Esophagus muscularis mucosa (tissue), 4 donors: ENCODE measurements at regions not wholly inside any gene's neighbourhood (a gene's known extent, or its start where the extent isn't known, plus 50 kb on each side); places are given as distances from the start of the nearest gene placed in this dataset.

Experiments
- DNase-seq: peaks from one replicate; pipeline ENCODE4 v3.0.0-alpha.2; 2017; ENCODE audit errors: extremely low spot score
- H3K27ac ChIP-seq, 4 donors: fragments of 200-600 bp; sonication (generic); replicated peaks in 1 of 4; 1 replicate in 3 of 4; 2 replicates in 1 of 4; pipeline ENCODE4 v1.5.1; 2016 to 2019; ENCODE audit warnings: mild to moderate bottlenecking in 1 of 4
- H3K27me3 ChIP-seq, 4 donors: fragments of 200-600 bp; sonication (generic); one replicate each; pipeline versions ENCODE4 v1.5.1 to v1.6.0; 2016 to 2019
- H3K36me3 ChIP-seq, 4 donors: fragments of 200-600 bp; sonication (generic); one replicate each; pipeline ENCODE4 v1.5.1; 2016 to 2019
- H3K4me1 ChIP-seq, 4 donors: fragments of 200-600 bp; sonication (generic); one replicate each; pipeline ENCODE4 v1.5.1; 2016 to 2019
- H3K4me3 ChIP-seq, 4 donors: fragments of 200-600 bp; sonication (generic); 1 replicate in 2 of 4; 2 replicates in 2 of 4; pipeline ENCODE4 v1.5.1; 2016 to 2019; ENCODE audit warnings: mild to moderate bottlenecking in 4 of 4, moderate library complexity in 1 of 4
- H3K9me3 ChIP-seq, 4 donors: fragments of 200-600 bp; sonication (generic); 1 replicate in 3 of 4; 2 replicates in 1 of 4; pipeline ENCODE4 v1.5.1; 2016 to 2019
- CTCF ChIP-seq, 3 experiments: fragments of 200-600 bp in 2 of 3; fragments of 450-650 bp in 1 of 3; sonication (generic) in 2 of 3; IDR thresholded peaks; one replicate each; pipeline ENCODE4 v1.5.1; 2017 to 2019; ENCODE audit warnings: antibody characterized with exemption in 3 of 3, mild to moderate bottlenecking in 2 of 3, moderate library complexity in 1 of 3
- EP300 ChIP-seq: sonication (generic); formaldehyde crosslinking; IDR thresholded peaks from one replicate; pipeline ENCODE4 v1.6.1; 2017; ENCODE audit warnings: antibody characterized with exemption
- POLR2A ChIP-seq: fragments of 450-650 bp; IDR thresholded peaks from one replicate; pipeline ENCODE4 v1.6.1; 2017; ENCODE audit warnings: antibody characterized with exemption, moderate library complexity, mild to moderate bottlenecking, low read depth
- POLR2AphosphoS5 ChIP-seq, 2 donors: sonication (generic); formaldehyde crosslinking; IDR thresholded peaks; one replicate each; pipeline ENCODE4 v1.6.1; 2017; ENCODE audit warnings: antibody characterized with exemption in 2 of 2
- WGBS: methylation state at CpG from one replicate; pipeline ENCODE4 v1.1.5; 2018; 5-methylcytosine and 5-hydroxymethylcytosine counted together
- intact Hi-C: fragments of 100-400 bp; cut with DNase I; formaldehyde crosslinking; loops from one replicate; pipeline ENCODE4 v1.15.1; 2023

- TF ChIP-seq POLR2AphosphoS5 (IDR thresholded peaks at IDR 0.05) (no peak), POLR2A (no peak), EP300 (no peak), CTCF (IDR thresholded peaks at IDR 0.05) (no peak)
These were observed 422.3 kb downstream of the ZEB2 start for GRCh38 chr2:144097440-144098225.

GRCh38 chr2:144096531-144096930, 423.4 kb downstream of the ZEB2 start:
- no peaks in the 10 kb centered on the region for H3K36me3 ChIP-seq
- no peak overlapping the region for H3K4me3 ChIP-seq
- H3K27me3 ChIP-seq: no peaks in the 10 kb centered on the region
- WGBS: 90% methylated on average over 2 of the region's 2 CpGs
- no peak for DNase-seq
- TF ChIP-seq EP300: no peak
- no peak for TF ChIP-seq CTCF (IDR thresholded peaks at IDR 0.05)
- TF ChIP-seq POLR2A: no peak
- no peak for TF ChIP-seq POLR2AphosphoS5 (IDR thresholded peaks at IDR 0.05)
- H3K27ac ChIP-seq: no peak overlapping the region
- no peaks in the 10 kb centered on the region for H3K9me3 ChIP-seq
- intact Hi-C loops: no loop called here
- no peaks in the 10 kb centered on the region for H3K4me1 ChIP-seq

More at GRCh38 chr2:144097440-144098225, 422.3 kb downstream of the ZEB2 start:
- DNase-seq: no peak
- no peaks in the 10 kb centered on the region for H3K36me3 ChIP-seq
- no peaks in the 10 kb centered on the region for H3K4me1 ChIP-seq
- H3K27ac ChIP-seq: no peak overlapping the region
- WGBS: 78% methylated on average over 6 of the region's 6 CpGs
- no peaks in the 10 kb centered on the region for H3K9me3 ChIP-seq
- intact Hi-C loops: no loop called here
- H3K4me3 ChIP-seq: no peak overlapping the region
- H3K27me3 ChIP-seq: no peaks in the 10 kb centered on the region

GRCh38 chr2:144094408-144095151, 425.3 kb downstream of the ZEB2 start:
- no peaks in the 10 kb centered on the region for H3K4me1 ChIP-seq
- H3K27me3 ChIP-seq: no peaks in the 10 kb centered on the region
- 93% methylated on average over 5 of the region's 5 CpGs for WGBS
- H3K36me3 ChIP-seq: no peaks in the 10 kb centered on the region
- intact Hi-C loops: no loop called here
- TF ChIP-seq CTCF (IDR thresholded peaks at IDR 0.05) (no peak), POLR2A (no peak), EP300 (no peak), POLR2AphosphoS5 (IDR thresholded peaks at IDR 0.05) (no peak)
- DNase-seq: no peak
- H3K27ac ChIP-seq: no peak overlapping the region
- H3K9me3 ChIP-seq: no peaks in the 10 kb centered on the region
- no peak overlapping the region for H3K4me3 ChIP-seq

GRCh38 chr2:144091622-144092021, 428.3 kb downstream of the ZEB2 start:
- H3K36me3 ChIP-seq: no peaks in the 10 kb centered on the region
- intact Hi-C loops: no loop called here
- no peak for DNase-seq
- H3K27me3 ChIP-seq: no peaks in the 10 kb centered on the region
- H3K4me3 ChIP-seq: no peak overlapping the region
- no peak overlapping the region for H3K27ac ChIP-seq
- WGBS: 98% methylated on average over 3 of the region's 3 CpGs
- H3K4me1 ChIP-seq: no peaks in the 10 kb centered on the region
- H3K9me3 ChIP-seq: no peaks in the 10 kb centered on the region
- TF ChIP-seq POLR2AphosphoS5 (IDR thresholded peaks at IDR 0.05) (no peak), CTCF (IDR thresholded peaks at IDR 0.05) (no peak), EP300 (no peak), POLR2A (no peak)
